OCI-LY7 (cell line): ENCODE measurements at regions not wholly inside any gene's neighbourhood (a gene's known extent, or its start where the extent isn't known, plus 50 kb on each side); places are given as distances from the start of the nearest gene placed in this dataset.

Experiments
- CTCF ChIP-seq: fragments of 200-600 bp; sonication (generic); conservative IDR thresholded peaks from 2 replicates; pipeline ENCODE4 v1.5.1; 2014; ENCODE audit warnings: mild to moderate bottlenecking, antibody characterized with exemption, low read length, moderate library complexity, mixed read lengths
- EZH2phosphoT487 ChIP-seq: fragments of 200-600 bp; sonication (generic); IDR thresholded peaks from 2 replicates; pipeline ENCODE4 v1.6.1; 2018; ENCODE audit warnings: low read depth, borderline replicate concordance, mild to moderate bottlenecking, mixed run types, antibody characterized with exemption, low read length, moderate library complexity, mixed read lengths

DNA sequence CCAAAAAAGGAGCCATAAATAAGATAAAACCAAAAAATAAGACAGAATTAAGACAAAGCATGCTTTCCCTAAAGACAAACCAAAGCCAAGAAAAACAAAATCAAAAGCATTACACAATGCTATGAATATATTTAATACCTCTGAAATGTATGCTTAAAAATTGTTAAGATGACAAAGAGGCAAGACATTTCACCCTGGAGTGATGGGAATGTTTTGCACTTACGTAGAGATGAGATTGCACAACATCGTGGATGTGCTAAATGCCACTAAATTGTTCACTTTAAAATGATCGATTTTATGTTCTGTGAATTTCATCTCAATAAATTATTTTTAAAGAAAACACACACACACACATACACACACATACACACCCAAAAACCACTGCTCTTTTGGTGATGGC is 386.6 kb upstream of the KLHL29 start:
- TF ChIP-seq CTCF (no peak), EZH2phosphoT487 (no peak)
